Uterus (tissue), 3 donors: ENCODE measurements at regions not wholly inside any gene's neighbourhood (a gene's known extent, or its start where the extent isn't known, plus 50 kb on each side); places are given as distances from the start of the nearest gene placed in this dataset.
A peak's percentile ranks its signal among the peaks of the same experiment; 100 is the strongest.

Source experiments
- DNase-seq, 2 donors: peaks; one replicate each; pipeline ENCODE4 v3.0.0-alpha.2; 2019 to 2020
- H3K27ac ChIP-seq, 2 donors: fragments of 200-600 bp; sonication (generic); 1 replicate in 1 of 2; 2 replicates in 1 of 2; pipeline ENCODE4 v1.5.1; 2016 to 2018
- H3K27me3 ChIP-seq, 2 donors: fragments of 200-600 bp; sonication (generic); one replicate each; pipeline ENCODE4 v1.5.1; 2018 to 2019; ENCODE audit warnings: control low read depth in 1 of 2
- H3K36me3 ChIP-seq, 2 donors: fragments of 200-600 bp; sonication (generic); one replicate each; pipeline ENCODE4 v1.5.1; 2019; ENCODE audit warnings: control low read depth in 1 of 2
- H3K4me1 ChIP-seq, 2 donors: fragments of 200-600 bp; sonication (generic); one replicate each; pipeline ENCODE4 v1.5.1; 2018 to 2019; ENCODE audit warnings: control low read depth in 1 of 2
- H3K4me3 ChIP-seq, 2 donors: fragments of 200-600 bp; sonication (generic); 1 replicate in 1 of 2; 2 replicates in 1 of 2; pipeline ENCODE4 v1.5.1; 2018 to 2019; ENCODE audit warnings: mild to moderate bottlenecking in 1 of 2
- H3K9me3 ChIP-seq, 2 donors: fragments of 200-600 bp; sonication (generic); one replicate each; pipeline ENCODE4 v1.5.1; 2019; ENCODE audit warnings: control low read depth in 1 of 2
- CTCF ChIP-seq, 4 experiments: fragments of 200-600 bp in 2 of 4; fragments of 450-650 bp in 2 of 4; sonication (generic) in 2 of 4; IDR thresholded peaks; one replicate each; pipeline ENCODE4 v1.5.1; 2016 to 2019; ENCODE audit warnings: antibody characterized with exemption in 4 of 4, mild to moderate bottlenecking in 2 of 4, moderate library complexity in 1 of 4
- POLR2A ChIP-seq, 2 donors: fragments of 450-650 bp; IDR thresholded peaks; one replicate each; pipeline ENCODE4 v1.6.1; 2016; ENCODE audit warnings: antibody characterized with exemption in 2 of 2, mild to moderate bottlenecking in 1 of 2, moderate library complexity in 1 of 2
- intact Hi-C: fragments of 100-400 bp; cut with DNase I; formaldehyde crosslinking; loops from one replicate; pipeline ENCODE4 v1.15.1; 2023; ENCODE audit warnings: low total_unique reads
- donor health status: DM: yes; HTN: yes; CAD: no.

- intact Hi-C loops: no loop called here
- H3K27me3 ChIP-seq: no peaks in the 10 kb centered on the region
Observed at GRCh38 chr6:167552961-167553735, 228.3 kb downstream of the TTLL2 start.

GRCh38 chr6:167553736-167554119 lies 228.8 kb downstream of the TTLL2 start:
- Histone ChIP-seq H3K4me3 (no peak overlapping the region), H3K9me3 (no peaks in the 10 kb centered on the region), H3K27ac (no peak overlapping the region), H3K36me3 (no peaks in the 10 kb centered on the region), H3K27me3 (no peaks in the 10 kb centered on the region), H3K4me1 (peaks cover 0 to 8% of the 10 kb centered on the region in 2 donors)
- intact Hi-C loops: no loop called here
- no peak for DNase-seq
- TF ChIP-seq CTCF (IDR thresholded peaks at IDR 0.05): no peak
- no peak for TF ChIP-seq POLR2A (IDR thresholded peaks at IDR 0.05)

More at GRCh38 chr6:167552961-167553735, 228.3 kb downstream of the TTLL2 start:
- DNase-seq: no peak
- Histone ChIP-seq H3K36me3 (no peaks in the 10 kb centered on the region), H3K4me3 (no peak overlapping the region), H3K4me1 (peaks cover 0 to 8% of the 10 kb centered on the region in 2 donors), H3K9me3 (no peaks in the 10 kb centered on the region), H3K27ac (no peak overlapping the region)
- no peak for TF ChIP-seq CTCF (IDR thresholded peaks at IDR 0.05)
- no peak for TF ChIP-seq POLR2A (IDR thresholded peaks at IDR 0.05)

GRCh38 chr6:167554854-167555253 lies 230.0 kb downstream of the TTLL2 start:
- no peaks in the 10 kb centered on the region for H3K9me3 ChIP-seq
- H3K27me3 ChIP-seq: no peaks in the 10 kb centered on the region
- H3K36me3 ChIP-seq: no peaks in the 10 kb centered on the region
- TF ChIP-seq POLR2A (IDR thresholded peaks at IDR 0.05): no peak
- no peak for TF ChIP-seq CTCF (IDR thresholded peaks at IDR 0.05)
- no peak overlapping the region for H3K27ac ChIP-seq
- no peak overlapping the region for H3K4me3 ChIP-seq
- intact Hi-C loops: no loop called here
- no peak for DNase-seq
- H3K4me1 ChIP-seq: peaks cover 0 to 8% of the 10 kb centered on the region in 2 donors

GRCh38 chr6:167555836-167556235 lies 230.9 kb downstream of the TTLL2 start:
- H3K4me1 ChIP-seq: peaks cover 0 to 8% of the 10 kb centered on the region in 2 donors
- no peaks in the 10 kb centered on the region for H3K36me3 ChIP-seq
- intact Hi-C loops: no loop called here
- no peaks in the 10 kb centered on the region for H3K27me3 ChIP-seq
- TF ChIP-seq CTCF (IDR thresholded peaks at IDR 0.05) (no peak), POLR2A (IDR thresholded peaks at IDR 0.05) (no peak)
- no peak overlapping the region for H3K27ac ChIP-seq
- H3K4me3 ChIP-seq: no peak overlapping the region
- no peak for DNase-seq
- H3K9me3 ChIP-seq: no peaks in the 10 kb centered on the region

GRCh38 chr6:167557675-167558074 lies 232.8 kb downstream of the TTLL2 start:
- Histone ChIP-seq H3K27ac (peak overlapping the region; percentile 51 to 67), H3K4me3 (no peak overlapping the region), H3K9me3 (no peaks in the 10 kb centered on the region), H3K27me3 (no peaks in the 10 kb centered on the region), H3K36me3 (no peaks in the 10 kb centered on the region), H3K4me1 (no peaks in the 10 kb centered on the region)
- no peak for DNase-seq
- intact Hi-C loops: no loop called here
- TF ChIP-seq CTCF (IDR thresholded peaks at IDR 0.05): no peak
- TF ChIP-seq POLR2A (IDR thresholded peaks at IDR 0.05): no peak
